ENCODE measurements at regions not wholly inside any gene's neighbourhood (a gene's known extent, or its start where the extent isn't known, plus 50 kb on each side); places are given as distances from the start of the nearest gene placed in this dataset.
"Not testable (repeated sequence)": the region's sequence is repeated elsewhere in the genome, so short reads cannot be mapped to it uniquely, and the experiment has no call there.

DNA sequence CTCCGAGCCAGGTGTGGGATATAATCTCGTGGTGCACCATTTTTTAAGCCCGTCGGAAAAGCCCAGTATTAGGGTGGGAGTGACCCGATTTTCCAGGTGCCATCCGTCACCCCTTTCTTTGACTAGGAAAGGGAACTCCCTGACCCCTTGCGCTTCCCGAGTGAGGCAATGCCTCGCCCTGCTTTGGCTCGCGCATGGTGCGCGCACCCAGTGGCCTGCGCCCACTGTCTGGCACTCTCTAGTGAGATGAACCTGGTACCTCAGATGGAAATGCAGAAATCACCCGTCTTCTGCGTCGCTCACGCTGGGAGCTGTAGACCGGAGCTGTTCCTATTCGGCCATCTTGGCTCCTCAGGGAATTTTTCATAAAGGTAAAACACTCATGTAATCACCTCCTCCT, 63.9 kb downstream of the RWDD3 start:
- not testable (repeated sequence) for DNase-seq

- no peak for DNase-seq
Observed at GRCh38 chr1:95301091-95301490, 67.1 kb downstream of the RWDD3 start.

DNA sequence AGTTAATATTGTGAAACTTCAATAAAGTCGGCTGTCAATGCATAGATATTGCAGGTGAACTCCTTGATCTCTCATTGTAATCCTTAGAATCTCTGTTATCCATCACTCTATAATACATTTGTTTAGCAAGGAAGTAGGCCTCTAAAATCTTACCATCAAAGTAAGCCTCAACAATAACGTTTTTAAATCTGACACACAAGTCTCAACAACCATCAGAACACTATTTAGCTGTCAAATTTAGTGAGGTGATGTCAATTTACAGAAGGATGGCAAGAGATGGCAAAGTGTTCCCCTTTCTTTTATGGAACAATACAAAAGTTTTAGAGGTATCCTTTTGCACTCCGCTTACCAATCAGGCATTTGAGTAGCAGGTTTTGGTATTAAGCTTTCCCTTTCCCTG, 67.6 kb downstream of the RWDD3 start:
- DNase-seq: no peak

- no peak for DNase-seq
Observed at GRCh38 chr1:95304803-95305202, 70.8 kb downstream of the RWDD3 start.

- DNase-seq: no peak
Observed at GRCh38 chr1:95308276-95309030, 74.4 kb downstream of the RWDD3 start.

GRCh38 chr1:95309031-95309471, 75.0 kb downstream of the RWDD3 start:
- no peak for DNase-seq

- no peak for DNase-seq
Observed at GRCh38 chr1:95311014-95311413, 77.0 kb downstream of the RWDD3 start.

DNA sequence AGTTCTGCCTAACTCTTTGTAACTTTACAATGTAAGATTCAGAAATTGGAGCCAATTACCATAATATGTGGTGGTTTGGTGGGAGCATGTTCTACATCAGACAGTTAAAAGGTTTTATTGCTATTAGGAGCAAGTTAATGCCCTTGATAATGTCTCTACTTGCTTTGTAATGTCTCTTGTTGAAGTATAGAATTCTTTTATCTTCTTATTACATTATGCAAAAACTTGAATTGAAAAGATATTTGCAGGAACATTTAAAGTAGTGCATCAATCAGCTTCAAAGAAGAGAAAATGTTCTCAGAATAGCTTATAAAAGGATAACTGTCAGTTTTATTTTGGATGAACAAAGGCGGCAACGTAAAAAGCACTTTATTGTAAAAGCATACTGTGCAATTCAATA, 77.8 kb downstream of the RWDD3 start:
- DNase-seq: no peak

GRCh38 chr1:95312181-95312580, 78.2 kb downstream of the RWDD3 start:
- no peak for DNase-seq

- DNase-seq: no peak
Observed at GRCh38 chr1:95313527-95313926, 79.5 kb downstream of the RWDD3 start.

DNA sequence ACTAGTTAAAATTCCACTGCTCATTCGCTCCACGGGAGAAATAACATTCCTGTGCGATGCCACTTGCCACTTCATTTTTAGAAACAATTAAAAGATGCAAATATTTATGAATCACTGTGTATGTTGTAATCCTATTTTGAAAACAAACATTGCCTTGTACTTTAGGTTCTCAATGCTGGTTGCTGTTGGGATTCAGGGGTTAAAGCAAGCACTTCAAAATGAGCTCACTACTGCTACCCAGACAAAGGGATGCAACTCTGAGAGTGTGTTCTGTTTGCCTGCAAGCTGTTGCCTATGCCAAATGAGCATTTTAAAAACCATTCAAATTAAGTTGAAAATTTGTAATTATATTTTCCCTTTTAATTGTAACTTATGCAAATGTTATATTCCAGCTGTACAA, 87.5 kb downstream of the RWDD3 start:
- DNase-seq: no peak

DNA sequence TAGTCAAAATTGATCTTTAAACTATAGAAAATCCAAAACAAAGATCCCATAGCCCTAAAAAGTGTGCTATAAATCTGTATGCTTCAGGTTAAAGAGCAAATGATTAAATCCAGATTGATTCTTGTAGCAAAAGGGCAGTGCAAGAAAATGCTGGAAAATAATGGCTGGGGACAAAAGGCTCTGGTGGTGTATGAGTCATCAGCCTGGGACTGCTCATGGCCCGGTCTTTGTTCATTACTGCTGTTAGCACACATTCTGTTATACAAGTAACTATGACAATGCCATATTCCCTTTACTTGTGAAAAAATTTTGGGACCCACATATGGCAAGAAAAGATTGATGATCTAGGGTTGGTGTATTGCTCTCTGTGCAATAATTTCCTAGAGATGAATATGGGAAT, 89.1 kb downstream of the RWDD3 start:
- no peak for DNase-seq

DNA sequence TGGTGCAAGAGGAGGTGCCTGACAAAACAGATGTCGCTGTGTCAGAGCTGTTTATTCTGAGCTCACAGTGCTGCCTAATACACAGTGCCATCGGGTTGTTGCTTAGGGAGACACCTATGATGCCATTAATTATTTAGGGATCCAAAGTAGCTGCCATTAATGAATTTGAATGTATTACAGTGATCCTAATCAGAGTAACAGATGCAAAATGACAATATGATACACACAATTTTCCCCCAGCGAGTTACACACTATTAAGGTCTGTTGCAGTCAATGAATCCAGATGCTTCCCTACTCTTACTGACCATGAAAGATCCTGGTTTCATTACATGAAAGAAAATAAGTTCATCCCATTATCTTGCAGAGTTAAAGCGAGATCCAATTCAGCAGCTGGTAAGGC, 91.3 kb downstream of the RWDD3 start:
- no peak for DNase-seq

DNA sequence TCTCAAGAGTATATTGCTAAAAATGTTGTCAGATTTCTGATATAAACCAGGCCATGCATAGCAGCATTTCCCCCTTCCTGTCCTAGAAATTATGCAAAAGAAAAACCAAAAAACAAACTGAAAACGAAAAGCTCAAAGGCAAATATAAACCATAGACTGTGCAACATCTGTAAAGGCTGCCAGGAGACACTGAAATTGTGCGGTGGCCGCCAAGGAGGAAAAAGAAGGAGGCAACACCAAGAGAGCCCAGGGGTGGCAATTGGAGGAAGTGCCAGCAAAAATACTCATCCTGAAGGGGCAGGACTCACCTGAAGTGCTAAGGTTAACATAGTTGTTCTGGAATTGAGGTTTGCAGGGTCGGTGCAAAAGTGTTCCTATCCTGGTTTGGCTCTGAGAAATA, 92.0 kb downstream of the RWDD3 start:
- DNase-seq: no peak

DNA sequence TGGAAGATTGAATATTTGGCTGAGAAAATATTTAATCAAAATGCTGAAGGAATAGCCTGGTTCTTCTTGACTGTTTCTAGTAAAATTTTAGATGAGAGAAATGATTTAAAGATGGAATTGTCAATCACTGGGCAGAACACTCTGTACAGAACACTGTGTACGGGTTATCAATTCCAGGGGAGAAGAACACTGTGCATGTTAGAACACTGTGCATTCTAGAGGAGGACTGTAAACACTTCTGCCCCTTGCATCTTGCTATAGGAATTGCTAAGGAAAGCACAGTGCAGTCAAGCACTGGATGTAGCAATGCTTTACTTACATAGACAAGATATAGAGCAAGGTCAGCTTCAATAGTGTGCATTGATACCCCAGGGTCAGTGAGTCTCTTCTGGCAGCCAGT, 98.7 kb downstream of the RWDD3 start:
- no peak for DNase-seq

DNA sequence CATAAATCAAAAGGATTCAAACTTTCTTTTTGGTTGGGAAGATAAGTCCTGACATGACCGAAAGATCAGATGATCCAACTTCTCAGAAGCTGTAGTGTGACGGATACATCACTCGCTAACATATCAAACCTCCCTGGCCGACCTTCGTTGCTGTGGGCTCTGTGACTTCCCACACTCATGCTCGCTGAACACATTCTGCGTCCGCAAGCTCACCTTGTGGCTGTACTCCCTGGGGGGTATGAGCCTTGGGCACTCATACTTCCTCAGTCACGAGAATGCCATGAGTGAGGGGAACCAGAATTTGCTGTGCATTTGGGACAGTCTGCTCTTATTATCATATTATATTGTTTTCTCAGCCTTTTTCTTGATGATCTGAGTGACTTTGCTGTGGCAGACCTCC, 105.4 kb downstream of the RWDD3 start:
- DNase-seq: no peak

DNA sequence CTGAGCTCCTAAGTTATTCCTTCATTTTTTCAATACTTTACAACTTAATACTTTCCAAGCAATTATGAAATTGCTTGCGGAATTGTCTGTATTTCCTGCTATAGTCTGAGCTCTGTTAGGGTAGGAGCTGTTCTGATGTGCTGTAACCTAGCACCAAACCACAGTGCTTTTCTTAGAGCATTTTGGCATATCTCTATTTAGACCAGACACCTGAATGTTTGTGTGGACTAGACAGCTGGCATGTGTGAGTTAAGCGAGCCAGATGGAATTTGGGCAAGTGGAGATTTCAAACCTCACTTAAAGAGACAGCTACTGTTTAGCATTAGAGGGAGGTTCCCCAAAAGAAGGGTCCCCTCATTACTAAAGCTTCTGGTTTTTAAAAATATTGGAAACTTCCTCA, 106.1 kb downstream of the RWDD3 start:
- no peak for DNase-seq

GRCh38 chr1:95352767-95353166, 118.8 kb downstream of the RWDD3 start:
- DNase-seq: no peak

GRCh38 chr1:95353194-95353593, 119.2 kb downstream of the RWDD3 start:
- DNase-seq: no peak

DNA sequence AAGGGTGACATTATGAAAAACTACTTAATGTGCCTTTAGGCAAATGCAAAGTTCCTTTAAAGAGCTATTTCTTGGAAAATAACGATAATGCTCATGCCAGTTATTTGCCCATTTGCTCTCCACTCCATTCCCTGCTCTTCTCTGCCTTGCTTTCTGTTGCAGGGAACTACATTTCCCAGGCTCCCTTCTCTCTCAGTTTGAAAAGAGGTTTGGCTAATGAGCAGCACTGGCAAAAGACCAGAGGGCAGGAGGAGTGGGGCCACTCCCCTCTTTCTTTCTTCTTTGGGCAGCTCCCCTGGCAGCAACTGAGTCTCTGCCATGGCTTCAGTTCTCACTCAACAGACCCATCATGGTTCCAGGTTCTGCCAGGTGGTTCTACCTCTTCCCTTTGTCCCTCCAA, 130.5 kb downstream of the RWDD3 start:
- no peak for DNase-seq

- no peak for DNase-seq
Observed at GRCh38 chr1:95366498-95366897, 132.5 kb downstream of the RWDD3 start.

GRCh38 chr1:95368178-95368577, 134.2 kb downstream of the RWDD3 start:
- no peak for DNase-seq

- DNase-seq: no peak
Observed at GRCh38 chr1:95369985-95370690, 136.1 kb downstream of the RWDD3 start.

Data from occipital lobe (tissue), 1 donor.